GM23248 (cell line): ENCODE measurements at regions not wholly inside any gene's neighbourhood (a gene's known extent, or its start where the extent isn't known, plus 50 kb on each side); places are given as distances from the start of the nearest gene placed in this dataset.

ENCODE experiments used
- EZH2 ChIP-seq: fragments of 200-600 bp; sonication (generic); IDR thresholded peaks from 2 replicates; pipeline ENCODE4 v1.6.1; 2018; ENCODE audit warnings: antibody characterized with exemption, mild to moderate bottlenecking; ENCODE audit not compliant: insufficient read depth, poor library complexity, severe bottlenecking
- EZH2phosphoT487 ChIP-seq: fragments of 200-600 bp; sonication (generic); IDR thresholded peaks from 2 replicates; pipeline ENCODE4 v1.6.1; 2018; ENCODE audit warnings: antibody characterized with exemption, moderate library complexity, mild to moderate bottlenecking, low read depth; ENCODE audit not compliant: insufficient read depth

DNA sequence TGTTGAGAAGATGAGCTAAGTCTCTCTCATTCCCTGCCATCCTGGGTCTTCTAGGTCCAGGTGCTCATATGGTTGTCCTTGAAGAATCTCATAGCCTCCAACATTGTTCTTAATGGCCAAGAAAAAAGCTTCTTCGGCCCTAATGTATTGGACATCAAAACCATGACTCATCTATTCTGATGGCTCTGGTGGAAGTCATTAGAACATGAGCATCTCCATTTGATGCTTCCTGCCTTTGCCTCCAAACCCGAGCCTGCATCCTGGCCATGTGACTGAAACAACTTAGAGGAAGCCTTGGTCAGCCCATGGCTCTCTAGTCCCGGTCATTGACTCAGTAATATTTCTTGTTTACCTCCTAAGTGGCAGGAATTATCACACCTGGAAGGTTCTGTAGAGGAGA is 264.1 kb upstream of the FZD8 start:
- TF ChIP-seq EZH2 (no peak), EZH2phosphoT487 (no peak)
